Esophagus muscularis mucosa (tissue), 4 donors: ENCODE measurements at regions not wholly inside any gene's neighbourhood (a gene's known extent, or its start where the extent isn't known, plus 50 kb on each side); places are given as distances from the start of the nearest gene placed in this dataset.

Experiments used
- DNase-seq: peaks from one replicate; pipeline ENCODE4 v3.0.0-alpha.2; 2017; ENCODE audit errors: extremely low spot score
- H3K27ac ChIP-seq, 4 donors: fragments of 200-600 bp; sonication (generic); replicated peaks in 1 of 4; 1 replicate in 3 of 4; 2 replicates in 1 of 4; pipeline ENCODE4 v1.5.1; 2016 to 2019; ENCODE audit warnings: mild to moderate bottlenecking in 1 of 4
- H3K27me3 ChIP-seq, 4 donors: fragments of 200-600 bp; sonication (generic); one replicate each; pipeline versions ENCODE4 v1.5.1 to v1.6.0; 2016 to 2019
- H3K36me3 ChIP-seq, 4 donors: fragments of 200-600 bp; sonication (generic); one replicate each; pipeline ENCODE4 v1.5.1; 2016 to 2019
- H3K4me1 ChIP-seq, 4 donors: fragments of 200-600 bp; sonication (generic); one replicate each; pipeline ENCODE4 v1.5.1; 2016 to 2019
- H3K4me3 ChIP-seq, 4 donors: fragments of 200-600 bp; sonication (generic); 1 replicate in 2 of 4; 2 replicates in 2 of 4; pipeline ENCODE4 v1.5.1; 2016 to 2019; ENCODE audit warnings: mild to moderate bottlenecking in 4 of 4, moderate library complexity in 1 of 4
- H3K9me3 ChIP-seq, 4 donors: fragments of 200-600 bp; sonication (generic); 1 replicate in 3 of 4; 2 replicates in 1 of 4; pipeline ENCODE4 v1.5.1; 2016 to 2019
- EP300 ChIP-seq: sonication (generic); formaldehyde crosslinking; IDR thresholded peaks from one replicate; pipeline ENCODE4 v1.6.1; 2017; ENCODE audit warnings: antibody characterized with exemption
- POLR2A ChIP-seq: fragments of 450-650 bp; IDR thresholded peaks from one replicate; pipeline ENCODE4 v1.6.1; 2017; ENCODE audit warnings: antibody characterized with exemption, moderate library complexity, mild to moderate bottlenecking, low read depth
- POLR2AphosphoS5 ChIP-seq, 2 donors: sonication (generic); formaldehyde crosslinking; IDR thresholded peaks; one replicate each; pipeline ENCODE4 v1.6.1; 2017; ENCODE audit warnings: antibody characterized with exemption in 2 of 2
- WGBS: methylation state at CpG from one replicate; pipeline ENCODE4 v1.1.5; 2018; 5-methylcytosine and 5-hydroxymethylcytosine counted together
- intact Hi-C: fragments of 100-400 bp; cut with DNase I; formaldehyde crosslinking; loops from one replicate; pipeline ENCODE4 v1.15.1; 2023
- TF ChIP-seq, protein P1 (sequence below), 3 experiments: fragments of 200-600 bp in 2 of 3; fragments of 450-650 bp in 1 of 3; sonication (generic) in 2 of 3; IDR thresholded peaks; one replicate each; pipeline ENCODE4 v1.5.1; 2017 to 2019; ENCODE audit warnings: antibody characterized with exemption in 3 of 3, mild to moderate bottlenecking in 2 of 3, moderate library complexity in 1 of 3

GRCh38 chr11:92572559-92572958, 347.9 kb downstream of the FAT3 start:
- DNase-seq: no peak
- TF ChIP-seq POLR2A (no peak), POLR2AphosphoS5 (IDR thresholded peaks at IDR 0.05) (no peak), EP300 (no peak)
- TF ChIP-seq, protein P1, sequence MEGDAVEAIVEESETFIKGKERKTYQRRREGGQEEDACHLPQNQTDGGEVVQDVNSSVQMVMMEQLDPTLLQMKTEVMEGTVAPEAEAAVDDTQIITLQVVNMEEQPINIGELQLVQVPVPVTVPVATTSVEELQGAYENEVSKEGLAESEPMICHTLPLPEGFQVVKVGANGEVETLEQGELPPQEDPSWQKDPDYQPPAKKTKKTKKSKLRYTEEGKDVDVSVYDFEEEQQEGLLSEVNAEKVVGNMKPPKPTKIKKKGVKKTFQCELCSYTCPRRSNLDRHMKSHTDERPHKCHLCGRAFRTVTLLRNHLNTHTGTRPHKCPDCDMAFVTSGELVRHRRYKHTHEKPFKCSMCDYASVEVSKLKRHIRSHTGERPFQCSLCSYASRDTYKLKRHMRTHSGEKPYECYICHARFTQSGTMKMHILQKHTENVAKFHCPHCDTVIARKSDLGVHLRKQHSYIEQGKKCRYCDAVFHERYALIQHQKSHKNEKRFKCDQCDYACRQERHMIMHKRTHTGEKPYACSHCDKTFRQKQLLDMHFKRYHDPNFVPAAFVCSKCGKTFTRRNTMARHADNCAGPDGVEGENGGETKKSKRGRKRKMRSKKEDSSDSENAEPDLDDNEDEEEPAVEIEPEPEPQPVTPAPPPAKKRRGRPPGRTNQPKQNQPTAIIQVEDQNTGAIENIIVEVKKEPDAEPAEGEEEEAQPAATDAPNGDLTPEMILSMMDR (IDR thresholded peaks at IDR 0.05): no peak
- no peak overlapping the region for H3K27ac ChIP-seq
- H3K27me3 ChIP-seq: no peaks in the 10 kb centered on the region
- H3K36me3 ChIP-seq: no peaks in the 10 kb centered on the region
- no peaks in the 10 kb centered on the region for H3K9me3 ChIP-seq
- no peak overlapping the region for H3K4me3 ChIP-seq
- WGBS: 86% methylated on average over 1 of the region's 1 CpG
- intact Hi-C loops: no loop called here
- H3K4me1 ChIP-seq: no peaks in the 10 kb centered on the region

DNA sequence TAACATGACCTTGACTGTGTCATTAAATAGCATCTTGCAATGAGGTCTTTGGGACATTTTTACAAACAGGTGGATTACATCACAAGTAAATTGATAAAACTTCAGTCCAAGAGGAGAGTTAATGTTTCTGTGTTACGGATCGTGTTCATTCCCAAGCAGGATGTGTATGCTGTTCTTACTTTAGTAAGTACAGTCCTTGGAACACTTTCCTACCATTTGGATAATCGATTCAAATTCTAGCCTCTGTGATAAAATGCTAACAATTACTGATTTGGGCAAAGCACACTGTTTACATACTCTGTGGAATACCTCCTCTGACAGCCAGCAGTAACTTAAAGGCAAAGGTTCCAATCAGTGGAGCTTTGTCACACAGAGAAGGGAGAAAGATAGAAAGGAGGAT, 351.7 kb downstream of the FAT3 start:
- TF ChIP-seq EP300 (no peak), POLR2AphosphoS5 (IDR thresholded peaks at IDR 0.05) (no peak), POLR2A (no peak)
- TF ChIP-seq, protein P1 (IDR thresholded peaks at IDR 0.05): no peak
- no peak overlapping the region for H3K4me3 ChIP-seq
- no peaks in the 10 kb centered on the region for H3K4me1 ChIP-seq
- WGBS: 47% methylated on average over 3 of the region's 3 CpGs
- intact Hi-C loops: no loop called here
- no peak overlapping the region for H3K27ac ChIP-seq
- no peak for DNase-seq
- H3K36me3 ChIP-seq: no peaks in the 10 kb centered on the region
- H3K9me3 ChIP-seq: no peaks in the 10 kb centered on the region
- H3K27me3 ChIP-seq: no peaks in the 10 kb centered on the region

DNA sequence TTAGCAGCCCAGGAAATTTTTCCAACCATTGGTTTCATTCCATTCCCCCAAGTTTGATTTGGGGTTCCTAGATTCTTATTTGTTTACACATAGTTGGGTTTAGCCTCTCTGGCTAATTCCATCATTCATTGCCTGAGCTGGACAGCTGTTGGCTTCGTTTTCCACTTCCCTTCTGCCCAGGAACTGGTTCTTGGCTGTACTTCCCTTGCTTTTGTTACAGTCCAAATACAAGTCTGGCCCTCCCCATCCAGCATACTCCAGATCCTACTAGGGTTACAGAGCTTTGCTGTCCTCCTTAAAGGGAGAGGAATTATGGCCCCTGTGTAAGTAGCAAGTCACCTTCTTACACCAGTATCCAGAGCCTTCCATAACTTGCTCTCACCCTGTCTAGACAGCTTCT, 356.3 kb downstream of the FAT3 start:
- Histone ChIP-seq H3K4me1 (no peaks in the 10 kb centered on the region), H3K27me3 (no peaks in the 10 kb centered on the region), H3K27ac (no peak overlapping the region), H3K9me3 (no peaks in the 10 kb centered on the region), H3K36me3 (no peaks in the 10 kb centered on the region), H3K4me3 (no peak overlapping the region)
- intact Hi-C loops: no loop called here
- WGBS: 38% methylated on average over 1 of the region's 1 CpG
- no peak for DNase-seq
- no peak for TF ChIP-seq POLR2A
- no peak for TF ChIP-seq EP300
- TF ChIP-seq, protein P1 (IDR thresholded peaks at IDR 0.05): no peak
- no peak for TF ChIP-seq POLR2AphosphoS5 (IDR thresholded peaks at IDR 0.05)

DNA sequence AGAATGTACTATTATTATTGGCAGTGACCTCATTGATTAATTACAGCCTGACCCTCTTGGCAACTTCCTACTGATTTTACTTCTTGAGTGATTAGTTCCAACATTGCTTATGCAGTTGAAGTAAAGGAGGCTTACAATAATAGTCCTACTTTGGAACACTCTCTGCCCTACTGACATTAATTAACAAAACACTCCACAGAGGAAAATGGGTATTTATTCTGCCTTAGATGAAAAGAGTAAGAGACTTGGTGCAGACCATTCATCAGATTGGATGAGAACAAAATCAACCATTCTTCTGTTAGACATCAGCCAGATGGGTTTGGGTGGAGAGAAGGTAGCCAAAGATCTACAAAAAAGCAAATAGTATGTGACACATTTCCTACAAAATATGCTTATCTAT, 363.8 kb downstream of the FAT3 start:
- no peak for DNase-seq
- intact Hi-C loops: no loop called here

GRCh38 chr11:92589512-92589911, 364.9 kb downstream of the FAT3 start:
- TF ChIP-seq EP300 (no peak), POLR2A (no peak), POLR2AphosphoS5 (IDR thresholded peaks at IDR 0.05) (no peak)
- TF ChIP-seq, protein P1 (IDR thresholded peaks at IDR 0.05): no peak
- intact Hi-C loops: no loop called here

More for the DNA sequence above, 363.8 kb downstream of the FAT3 start:
- H3K4me3 ChIP-seq: no peak overlapping the region
- no peak for TF ChIP-seq POLR2A
- no peak for TF ChIP-seq EP300
- TF ChIP-seq, protein P1 (IDR thresholded peaks at IDR 0.05): no peak
- TF ChIP-seq POLR2AphosphoS5 (IDR thresholded peaks at IDR 0.05): no peak
- H3K9me3 ChIP-seq: no peaks in the 10 kb centered on the region
- no peaks in the 10 kb centered on the region for H3K27me3 ChIP-seq
- H3K36me3 ChIP-seq: no peaks in the 10 kb centered on the region
- H3K27ac ChIP-seq: no peak overlapping the region
- H3K4me1 ChIP-seq: no peaks in the 10 kb centered on the region

More at GRCh38 chr11:92589512-92589911, 364.9 kb downstream of the FAT3 start:
- no peak for DNase-seq
- Histone ChIP-seq H3K4me3 (no peak overlapping the region), H3K4me1 (no peaks in the 10 kb centered on the region), H3K9me3 (no peaks in the 10 kb centered on the region), H3K36me3 (no peaks in the 10 kb centered on the region), H3K27me3 (no peaks in the 10 kb centered on the region), H3K27ac (no peak overlapping the region)
- 99% methylated on average over 3 of the region's 3 CpGs for WGBS
